HuH-7.5 (cell line): ENCODE measurements at regions not wholly inside any gene's neighbourhood (a gene's known extent, or its start where the extent isn't known, plus 50 kb on each side); places are given as distances from the start of the nearest gene placed in this dataset.

Source experiments
- DNase-seq: peaks from one replicate; pipeline ENCODE4 v3.0.0; 2011; ENCODE audit warnings: low spot score

DNA sequence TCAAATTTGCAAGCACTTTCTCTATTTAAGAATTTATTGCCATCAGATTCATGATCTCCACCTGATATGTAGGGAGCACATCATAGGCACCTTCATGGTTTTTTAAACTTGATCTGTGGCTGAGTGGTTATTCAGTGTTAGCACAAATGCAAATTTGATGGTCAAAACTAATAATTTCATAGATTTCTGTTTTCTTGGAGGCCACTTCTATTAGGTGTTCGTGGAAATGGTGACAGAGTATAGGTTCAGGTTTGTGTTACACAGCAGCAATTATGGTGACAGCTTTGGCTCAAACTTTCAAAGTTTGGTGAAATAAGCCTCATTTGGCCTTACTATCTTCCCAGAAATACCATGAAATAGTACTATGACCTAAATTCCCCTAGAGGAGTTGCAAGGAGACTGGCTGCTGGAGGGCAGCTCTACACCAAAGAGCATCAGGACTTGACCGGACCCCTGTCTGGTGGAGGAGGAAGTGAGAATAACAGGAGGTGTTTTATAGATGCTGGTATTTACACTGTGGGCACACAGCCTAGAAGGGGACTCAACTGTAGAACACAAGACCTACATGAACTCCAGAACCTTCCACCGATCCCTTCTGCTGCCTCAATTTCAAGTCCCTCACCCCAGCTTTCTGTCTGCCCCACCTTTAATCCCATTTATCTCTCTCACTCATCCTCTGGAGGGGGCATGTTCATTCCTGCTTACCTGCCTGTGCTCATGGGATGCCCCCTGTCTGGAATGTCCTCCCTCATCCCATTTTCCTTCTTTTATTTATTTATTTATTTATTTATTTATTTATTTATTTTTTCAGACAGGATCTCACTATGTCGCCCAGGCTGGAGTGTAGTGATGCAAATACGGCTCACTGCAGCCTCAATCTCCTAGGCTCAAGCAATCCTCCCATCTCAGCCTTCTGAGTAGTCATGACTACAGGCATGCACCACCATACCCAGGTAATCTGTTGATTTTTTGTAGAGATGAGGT is 132.9 kb upstream of the SIX2 start:
- no peak for DNase-seq

DNA sequence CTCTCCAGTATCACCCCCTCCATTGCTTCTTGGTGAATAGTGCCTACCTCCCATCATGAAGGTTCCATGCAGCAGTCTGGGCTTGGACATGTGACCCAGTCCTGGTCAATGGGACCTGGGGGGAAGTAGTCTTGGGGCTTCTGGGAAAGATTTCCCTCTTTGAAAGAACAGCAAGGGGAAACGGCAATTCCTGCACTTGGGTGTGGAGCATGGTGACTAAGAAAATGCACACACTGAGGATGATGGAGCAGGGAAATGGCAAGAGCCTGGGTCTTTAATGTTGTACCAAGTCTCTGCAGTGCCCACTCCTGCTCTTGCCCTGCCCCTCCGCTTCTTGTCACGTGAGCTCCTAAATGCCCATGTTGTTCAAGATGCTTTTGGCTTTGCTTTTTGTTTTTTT is 131.4 kb upstream of the SIX2 start:
- no peak for DNase-seq

DNA sequence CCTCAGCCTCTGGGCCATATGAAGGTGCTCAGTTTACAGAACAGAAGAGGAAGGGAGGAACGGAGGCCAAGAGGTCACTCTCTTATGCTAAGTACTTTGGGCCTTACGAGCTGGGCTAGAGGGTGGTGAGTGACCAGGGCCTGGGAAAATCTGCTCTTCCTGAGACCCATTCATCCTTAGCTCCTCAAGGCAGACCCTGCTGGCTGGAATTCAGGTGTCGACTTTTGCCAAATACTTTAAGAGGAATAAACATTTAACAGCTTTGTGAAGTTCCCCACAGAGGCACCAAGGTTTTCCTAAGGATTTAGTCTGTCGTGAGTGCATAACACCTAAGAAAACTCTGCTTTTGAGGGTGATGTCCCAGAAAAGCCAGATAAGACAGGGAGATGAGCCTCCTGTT is 129.7 kb upstream of the SIX2 start:
- no peak for DNase-seq

DNA sequence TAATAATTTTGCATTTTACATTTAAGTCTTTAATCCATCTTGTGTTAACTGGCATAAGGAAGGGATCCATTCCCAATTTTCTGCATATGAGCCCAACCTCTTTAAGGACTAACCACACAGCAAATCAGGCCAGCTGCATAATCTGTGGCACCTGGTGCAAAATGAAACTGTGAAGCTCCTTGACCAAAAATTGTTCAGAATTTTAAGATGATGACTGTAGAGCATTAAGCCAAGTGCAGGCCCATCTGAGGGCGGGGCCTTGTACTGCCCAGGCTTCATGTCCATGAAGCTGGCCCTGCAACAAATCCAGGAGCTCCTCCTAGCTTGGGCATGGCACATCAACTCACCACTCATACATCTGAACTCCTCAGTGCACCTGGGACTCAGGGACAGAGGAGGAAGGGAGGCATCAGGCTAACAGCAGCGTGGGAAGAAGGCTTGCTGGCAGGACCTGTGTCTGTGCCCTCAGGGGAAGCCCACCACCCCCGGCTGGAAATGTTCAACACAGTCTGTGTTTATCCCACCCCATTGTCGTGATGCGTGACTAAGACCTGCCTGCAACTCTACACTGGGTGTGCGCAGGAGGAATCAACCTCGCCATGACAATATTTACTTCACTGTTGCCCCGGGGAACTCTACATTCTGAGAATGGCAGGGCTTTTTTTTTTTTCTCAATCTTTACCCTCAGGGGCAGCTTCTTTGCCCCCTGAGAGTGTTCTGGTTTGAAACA is 128.9 kb upstream of the SIX2 start:
- DNase-seq = no peak

DNA sequence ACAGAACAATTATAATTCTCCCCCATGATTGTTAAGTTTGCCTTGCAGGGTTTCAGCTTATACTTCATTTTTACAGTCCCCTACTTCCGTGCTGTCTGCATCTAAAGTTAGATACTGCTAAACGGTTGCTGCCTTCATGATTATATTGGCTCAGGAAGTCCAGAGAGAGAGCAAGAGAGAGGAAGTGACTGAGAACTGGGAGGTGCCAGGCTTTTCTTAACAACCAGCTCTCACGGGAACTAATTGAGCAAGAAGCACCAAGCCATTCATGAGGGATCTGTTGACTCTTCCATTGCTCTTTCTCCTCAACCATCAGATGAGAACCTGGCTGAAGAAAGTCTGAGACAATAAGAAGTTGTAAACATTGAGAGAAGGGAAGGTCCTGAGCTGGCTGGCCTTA is 125.5 kb upstream of the SIX2 start:
- DNase-seq = no peak

DNA sequence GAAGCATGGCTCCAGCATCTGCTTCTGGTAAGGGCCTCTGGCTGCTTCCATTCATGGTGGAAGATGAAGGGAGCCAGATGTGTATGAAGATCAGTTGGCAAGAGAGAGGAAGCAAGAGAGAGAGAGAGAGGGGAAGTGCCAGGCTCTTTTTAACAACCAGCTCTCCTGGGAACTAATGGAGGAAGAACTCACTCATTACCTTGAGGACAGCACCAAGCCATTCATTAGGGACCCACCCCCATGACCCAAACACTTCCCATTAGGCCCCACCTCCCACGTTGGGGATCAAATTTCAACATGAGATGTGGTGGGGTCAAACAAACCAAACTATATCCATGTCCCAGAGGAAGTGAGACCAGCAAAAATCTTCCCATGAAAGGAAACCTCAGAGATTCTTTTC is 124.8 kb upstream of the SIX2 start:
- DNase-seq = no peak

DNA sequence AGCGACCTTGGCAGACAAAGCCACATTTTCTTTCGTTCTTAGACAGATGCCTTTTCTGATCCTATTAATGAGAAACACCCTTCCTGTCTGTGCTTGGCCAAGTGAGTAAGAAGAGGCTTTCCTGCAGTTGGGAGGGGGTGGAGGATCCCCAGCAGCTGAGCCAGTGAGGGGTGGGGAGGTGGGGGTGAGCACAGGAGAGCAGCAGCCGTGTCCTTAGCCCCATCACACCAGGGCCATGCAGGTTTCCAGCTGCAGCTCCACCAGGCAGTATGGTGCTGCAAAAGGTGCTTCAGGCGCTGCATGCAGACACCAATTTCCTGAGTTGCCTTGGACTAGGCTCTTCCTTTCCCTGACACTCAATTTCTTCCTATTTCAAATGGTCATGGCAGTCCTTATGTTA is 123.3 kb upstream of the SIX2 start:
- DNase-seq = no peak

DNA sequence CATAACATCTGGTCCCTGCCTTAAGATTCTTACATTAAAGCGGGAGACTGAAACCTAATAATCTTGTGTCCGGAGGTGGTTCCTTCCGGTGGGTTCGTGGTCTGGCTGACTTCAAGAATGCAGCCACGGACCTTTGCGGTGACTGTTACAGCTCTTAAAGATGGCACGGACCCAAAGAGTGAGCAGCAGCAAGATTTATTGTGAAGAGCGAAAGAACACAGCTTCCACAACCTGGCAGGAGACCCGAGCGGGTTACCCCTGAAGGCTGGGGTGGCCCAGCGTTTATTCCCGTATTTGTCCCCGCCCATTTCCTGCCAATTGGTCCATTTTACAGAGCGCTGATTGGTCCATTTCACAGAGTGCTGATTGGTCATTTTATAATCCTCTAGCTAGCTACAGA is 122.3 kb upstream of the SIX2 start:
- no peak for DNase-seq

DNA sequence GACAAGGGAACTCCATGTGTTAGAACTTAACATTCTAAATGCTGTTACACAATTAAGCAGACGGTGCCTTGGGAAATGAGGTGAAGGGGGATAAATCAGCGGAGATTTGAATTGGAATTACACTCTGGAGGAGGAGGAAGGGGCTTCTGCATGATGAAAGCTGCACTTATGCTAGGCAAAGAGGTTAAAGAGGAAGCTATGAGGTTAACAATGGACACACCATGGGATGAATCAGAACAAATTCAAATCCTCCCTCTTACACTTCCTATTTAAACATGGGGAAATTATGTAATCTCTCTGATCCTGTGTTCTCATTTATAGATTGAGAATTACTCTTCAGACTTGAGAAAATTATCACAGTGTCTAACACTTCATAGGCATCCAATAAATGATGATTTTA is 121.5 kb upstream of the SIX2 start:
- no peak for DNase-seq

DNA sequence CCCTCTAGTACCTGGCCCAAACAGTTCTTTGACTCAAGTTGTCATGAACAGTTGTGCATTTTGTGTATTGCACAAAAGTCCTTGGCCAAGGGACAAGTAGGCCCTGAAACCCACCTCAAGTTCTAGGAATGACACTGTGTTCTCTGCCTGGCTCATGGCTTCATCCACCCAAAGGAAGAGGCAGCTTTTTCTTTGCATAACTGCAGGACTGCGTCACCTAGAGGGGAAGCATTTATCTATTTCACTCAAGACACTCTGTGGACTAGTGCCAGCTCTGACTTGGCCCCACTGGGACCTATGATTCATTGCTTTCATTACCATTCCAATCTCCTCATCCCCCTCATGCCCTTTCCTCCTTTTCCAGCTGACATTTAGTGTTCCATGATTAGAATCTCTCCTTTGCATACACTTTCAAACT is 119.3 kb upstream of the SIX2 start:
- no peak for DNase-seq

DNA sequence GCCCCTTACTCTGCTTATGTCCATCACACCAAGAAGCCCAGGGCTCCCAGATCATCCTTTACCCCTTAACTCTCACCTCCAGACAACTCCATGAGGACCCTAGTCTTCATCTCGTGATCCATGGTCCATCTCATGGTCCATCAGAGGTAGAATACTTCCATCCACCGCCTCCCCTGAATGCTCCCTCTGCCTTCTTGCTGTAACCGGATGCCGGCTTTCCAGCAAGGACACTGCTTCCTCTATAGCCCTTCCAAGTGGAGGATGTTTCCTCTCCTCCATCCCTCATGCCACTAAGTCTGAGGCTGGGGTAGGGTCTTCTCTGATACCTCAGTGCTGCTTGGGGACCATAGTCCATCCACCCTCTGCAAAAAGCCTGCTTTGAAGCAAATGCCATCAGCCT is 118.6 kb upstream of the SIX2 start:
- no peak for DNase-seq

DNA sequence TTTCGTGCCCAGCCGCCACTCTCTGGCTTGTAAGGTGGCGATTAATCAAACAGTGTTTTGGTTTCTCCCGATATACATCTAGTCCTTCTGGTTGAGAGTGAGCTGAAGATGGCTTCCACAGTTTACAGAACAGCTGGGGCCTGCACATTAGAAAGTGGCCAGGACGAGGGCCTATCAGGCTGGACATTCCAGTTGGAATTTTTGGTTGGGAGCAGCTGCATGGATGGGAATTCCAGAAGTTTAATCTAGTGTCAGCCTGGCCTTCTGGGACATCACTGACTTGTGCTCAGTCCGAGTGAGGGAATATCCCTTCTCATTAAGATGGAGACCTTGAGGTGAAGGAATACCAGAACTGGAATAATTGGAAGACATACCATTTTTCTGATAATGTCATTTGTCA is 118.1 kb upstream of the SIX2 start:
- no peak for DNase-seq

DNA sequence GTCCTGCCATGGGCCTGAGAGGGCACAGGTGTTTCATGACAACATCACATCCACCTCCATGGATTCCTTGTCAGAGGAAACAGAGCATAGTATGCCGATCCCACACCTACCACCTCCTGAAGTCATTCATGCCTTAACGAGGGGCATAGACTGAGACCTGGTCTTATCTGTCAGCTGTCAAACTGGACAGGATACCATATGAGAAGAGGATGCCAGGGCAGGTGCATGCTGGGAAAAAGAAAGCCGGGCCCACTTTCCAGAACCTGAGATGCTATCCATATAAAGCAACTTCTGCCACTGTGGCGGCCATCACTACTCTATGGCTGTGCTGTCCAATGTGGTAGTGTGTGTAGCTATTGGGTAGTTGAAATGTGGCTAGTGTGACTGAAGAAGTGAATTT is 116.0 kb upstream of the SIX2 start:
- DNase-seq = no peak

DNA sequence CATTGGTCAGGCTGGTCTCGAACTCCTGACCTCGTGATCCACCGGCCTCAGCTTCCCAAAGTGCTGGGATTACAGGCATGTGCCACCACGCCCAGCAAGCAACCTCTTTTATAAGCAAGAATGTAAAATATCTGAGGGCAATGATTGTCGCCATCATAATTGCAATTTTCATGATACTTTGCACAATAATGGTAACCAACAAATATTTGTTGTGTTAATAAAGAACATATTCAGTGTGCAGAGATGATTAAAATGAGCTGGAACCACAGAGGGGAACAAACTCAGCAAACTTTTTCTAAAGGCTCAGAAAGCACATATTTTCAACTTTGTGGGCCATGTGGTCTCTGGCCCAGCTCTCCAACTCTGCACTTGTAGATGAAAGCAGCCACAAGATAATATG is 115.2 kb upstream of the SIX2 start:
- DNase-seq = no peak

DNA sequence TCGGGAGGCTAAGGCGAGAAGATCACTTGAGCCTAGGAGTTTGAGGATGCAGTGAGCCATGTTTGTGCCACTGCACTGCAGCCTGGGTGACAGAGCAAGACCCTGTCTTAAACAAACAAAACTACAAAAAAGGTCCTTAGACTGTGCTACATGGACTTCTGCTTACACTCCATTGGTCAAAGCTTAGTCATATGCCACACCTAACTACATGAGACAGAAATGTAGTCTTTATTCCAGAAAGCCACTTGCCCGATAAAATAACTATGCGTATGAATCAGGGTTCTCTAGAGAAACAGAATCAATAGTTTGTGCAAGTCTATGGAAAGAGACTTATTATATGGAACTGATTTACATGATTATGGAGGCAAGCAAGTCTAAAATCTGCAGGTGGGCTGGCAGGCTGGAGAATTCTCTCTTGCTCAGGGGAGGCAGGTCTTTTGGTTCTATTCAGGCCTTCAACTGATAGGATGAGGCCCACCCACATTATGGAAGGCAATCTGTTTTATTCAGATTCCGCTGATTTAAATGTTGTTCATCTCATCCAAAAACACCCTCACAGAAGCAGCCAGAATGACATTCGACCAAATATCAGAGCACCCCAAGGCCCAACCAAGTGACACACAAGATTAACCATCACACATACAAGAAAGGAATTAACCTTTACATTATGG is 114.4 kb upstream of the SIX2 start:
- no peak for DNase-seq

DNA sequence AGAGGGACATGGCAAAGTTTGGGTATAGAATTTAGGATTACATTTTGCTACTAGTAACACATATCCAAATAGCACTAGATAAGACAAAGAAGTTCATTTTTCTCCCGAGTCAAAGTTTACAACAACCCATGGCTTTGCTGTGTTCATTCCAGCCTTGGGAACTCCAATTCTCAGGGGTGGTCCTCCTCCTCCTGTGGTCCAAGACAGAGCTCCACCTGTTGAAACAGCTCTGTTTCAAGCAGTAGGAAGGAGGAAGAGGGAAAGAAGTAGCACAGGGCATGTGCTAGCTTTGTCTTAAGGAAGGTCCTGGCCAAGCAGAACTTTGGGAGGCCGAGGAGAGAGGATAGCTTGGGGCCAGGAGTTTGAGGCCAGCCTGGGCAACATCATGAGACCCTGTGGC is 113.8 kb upstream of the SIX2 start:
- no peak for DNase-seq

DNA sequence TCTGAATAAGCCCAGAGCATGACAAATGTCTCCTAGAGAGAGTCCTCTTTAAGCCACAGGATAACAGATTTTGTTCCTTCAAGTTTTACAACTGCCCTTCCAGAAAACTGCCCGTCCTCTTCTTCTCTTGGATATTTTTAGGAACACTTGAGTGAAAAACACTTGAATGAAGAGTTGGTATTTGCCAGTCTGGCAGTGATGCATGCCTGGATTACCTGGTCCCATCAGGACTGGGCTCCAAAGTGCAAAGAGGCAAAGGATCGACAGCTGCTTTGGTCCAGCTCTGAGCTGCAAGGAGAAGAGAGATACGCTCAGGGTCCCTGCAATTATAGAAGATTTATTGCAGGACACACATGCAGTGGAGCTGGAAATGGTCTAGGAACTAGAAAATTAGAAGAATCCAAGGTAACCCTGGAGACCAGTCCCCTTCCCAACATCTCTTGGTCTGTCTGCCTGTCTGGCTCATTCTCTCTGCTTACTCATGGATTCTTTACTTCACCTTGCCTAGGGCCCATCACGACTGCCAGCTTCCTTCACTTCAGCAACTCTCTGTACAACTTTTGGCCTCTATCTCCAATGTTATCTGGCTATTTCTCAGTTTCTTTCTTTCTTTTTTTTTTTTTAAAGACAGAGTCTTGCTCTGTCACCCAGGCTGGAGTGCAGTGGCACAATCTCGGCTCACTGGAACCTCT is 112.1 kb upstream of the SIX2 start:
- DNase-seq = no peak

DNA sequence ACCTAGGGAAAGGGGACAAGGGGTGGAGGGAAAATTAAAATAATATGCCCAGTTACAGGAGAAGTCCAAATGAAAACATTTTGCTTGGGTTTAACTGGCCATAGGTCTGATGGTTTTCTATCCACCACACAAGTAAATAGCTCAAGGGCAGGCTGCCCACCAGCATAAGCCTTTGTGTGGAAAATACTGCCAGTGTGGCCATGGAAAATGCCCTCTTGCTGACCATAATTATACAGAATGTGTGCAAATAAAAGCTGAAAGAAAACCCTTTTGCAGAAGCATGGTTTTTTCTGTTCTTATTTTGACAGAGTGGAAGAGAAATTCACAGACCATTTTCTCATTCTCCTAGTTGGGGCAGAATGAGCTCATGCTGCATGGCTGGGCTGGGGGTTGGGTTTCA is 111.3 kb upstream of the SIX2 start:
- no peak for DNase-seq

DNA sequence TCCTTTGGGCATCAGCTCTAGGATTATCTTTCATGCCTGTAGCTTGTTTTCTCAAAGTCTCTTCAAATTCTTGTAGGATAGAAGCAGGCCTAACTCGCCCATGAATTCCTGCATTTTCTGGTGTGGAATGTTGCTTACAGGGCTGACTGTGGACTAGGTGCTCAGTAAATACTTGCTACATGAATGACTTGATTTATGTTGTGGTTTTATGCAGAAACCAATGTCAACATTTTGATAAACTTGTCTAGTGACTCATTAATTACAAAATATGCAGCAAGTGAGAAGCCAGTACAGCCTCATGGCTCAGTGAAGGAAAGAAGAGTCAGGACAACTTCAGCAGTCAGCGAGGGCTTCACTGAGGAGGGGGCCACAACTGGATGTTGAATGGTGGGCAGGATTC is 110.6 kb upstream of the SIX2 start:
- DNase-seq = no peak

DNA sequence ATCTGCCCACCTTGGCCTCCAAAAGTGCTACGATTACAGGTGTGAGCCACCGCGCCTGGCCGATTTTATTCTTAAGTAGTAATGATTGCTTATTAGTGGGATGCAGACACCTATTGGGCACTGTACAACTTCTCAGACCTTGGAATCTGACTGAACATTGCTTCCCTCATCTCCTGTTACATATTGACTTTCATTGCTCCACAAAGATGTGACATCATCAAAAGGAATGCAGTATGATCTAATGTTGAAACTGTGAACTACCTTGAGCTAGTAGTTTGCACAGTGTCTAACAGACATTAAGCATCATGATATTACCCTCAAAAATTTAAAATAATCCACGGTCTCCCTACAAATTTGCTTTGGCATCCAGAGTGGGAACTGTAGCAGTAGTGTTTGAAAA is 109.8 kb upstream of the SIX2 start:
- DNase-seq = peak; percentile 22

DNA sequence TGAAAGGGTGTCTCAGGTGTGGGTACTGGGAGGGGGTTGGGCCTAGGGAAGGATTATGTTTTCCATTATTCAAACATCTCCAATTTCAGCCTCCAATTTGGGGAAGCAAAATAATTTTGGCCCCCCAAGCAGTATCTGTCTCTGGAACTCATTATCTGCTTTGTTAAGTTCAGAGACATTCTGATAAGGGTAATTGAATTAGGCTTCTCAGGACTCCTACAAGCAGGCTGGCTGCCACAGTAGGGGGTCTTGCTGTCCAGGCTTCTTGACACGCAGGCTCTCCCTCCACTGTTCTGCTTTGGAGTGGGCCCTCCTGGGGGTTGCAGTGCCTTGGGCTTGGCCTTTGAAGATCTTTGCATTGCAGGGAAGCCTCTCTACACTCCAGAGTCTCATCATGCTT is 108.1 kb upstream of the SIX2 start:
- no peak for DNase-seq

DNA sequence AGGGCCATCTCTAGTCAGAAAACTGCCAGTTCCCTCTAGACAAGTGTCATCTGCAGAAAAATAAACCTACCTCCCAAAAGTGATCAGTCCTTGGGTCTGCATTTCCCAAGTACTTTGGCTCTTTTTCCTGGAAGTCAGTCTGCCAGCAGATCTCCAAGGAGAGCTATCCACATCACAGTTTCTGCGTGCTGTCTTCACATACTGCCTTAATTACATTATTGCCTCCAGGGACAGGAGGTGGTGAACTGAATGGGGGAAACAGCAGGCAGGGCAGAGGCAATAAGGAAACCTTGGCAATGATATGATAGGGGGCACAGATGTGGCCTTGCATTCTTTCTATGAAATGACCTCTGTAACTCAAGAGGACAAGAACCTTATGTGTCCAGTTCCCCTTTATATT is 105.9 kb upstream of the SIX2 start:
- no peak for DNase-seq
